Epithelial cell of proximal tubule (primary cell): ENCODE measurements at regions not wholly inside any gene's neighbourhood (a gene's known extent, or its start where the extent isn't known, plus 50 kb on each side); places are given as distances from the start of the nearest gene placed in this dataset.

Source experiments
- DNase-seq: peaks from one replicate; pipeline ENCODE4 v3.0.0-alpha.2; 2011; ENCODE audit warnings: low read depth
- H3K4me3 ChIP-seq: 2 replicates; pipeline ENCODE4 v1.5.1; 2011; ENCODE audit warnings: low read depth, mild to moderate bottlenecking, low read length
- CTCF ChIP-seq: conservative IDR thresholded peaks from 2 replicates; pipeline ENCODE4 v1.5.1; 2012; ENCODE audit warnings: low read depth, mild to moderate bottlenecking, low read length

GRCh38 chr10:33947544-33947943 lies 613.1 kb upstream of the NRP1 start:
- no peak for DNase-seq
- no peak overlapping the region for H3K4me3 ChIP-seq
- TF ChIP-seq CTCF = no peak

DNA sequence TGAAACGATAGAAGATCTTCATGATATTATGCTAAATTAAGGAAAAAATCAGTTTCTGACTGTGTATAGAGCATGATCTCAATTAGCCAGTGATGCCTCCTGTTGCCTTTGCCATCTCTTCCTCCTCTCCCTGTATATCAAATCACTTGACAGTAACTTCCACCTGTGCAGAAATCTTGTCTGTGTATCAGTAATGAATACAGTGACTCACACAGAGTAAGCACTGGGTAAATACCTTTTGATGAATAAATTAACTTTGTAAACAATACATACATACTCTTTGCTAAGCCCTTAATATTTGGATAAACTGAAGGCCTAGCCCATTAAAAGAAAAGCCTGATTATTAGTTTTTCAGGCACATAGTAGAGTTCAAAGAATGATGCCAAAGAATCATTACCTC lies 610.6 kb upstream of the NRP1 start:
- no peak overlapping the region for H3K4me3 ChIP-seq
- no peak for TF ChIP-seq CTCF
- no peak for DNase-seq

GRCh38 chr10:33942508-33942907 lies 608.0 kb upstream of the NRP1 start:
- TF ChIP-seq CTCF = no peak
- H3K4me3 ChIP-seq = no peak overlapping the region
- DNase-seq = no peak

DNA sequence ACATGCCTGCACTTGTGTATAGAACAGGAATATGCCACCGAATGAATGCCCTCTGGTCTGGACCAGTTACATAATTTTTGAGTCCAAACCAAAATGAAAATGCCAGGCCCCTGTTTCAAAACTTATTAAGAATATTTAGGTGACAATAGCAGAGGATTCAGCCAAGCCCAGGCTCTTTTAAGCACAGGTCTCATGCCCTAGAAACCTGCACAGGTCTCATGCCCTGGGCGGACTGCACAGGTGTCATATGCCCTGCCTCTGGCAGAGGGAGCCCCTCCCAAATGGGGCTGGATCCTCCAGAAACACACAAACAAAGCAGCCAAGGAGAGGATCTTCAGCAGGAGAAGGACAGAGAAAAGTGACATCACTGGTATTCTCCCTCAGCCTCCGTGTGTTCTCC lies 605.4 kb upstream of the NRP1 start:
- TF ChIP-seq CTCF = no peak
- no peak overlapping the region for H3K4me3 ChIP-seq
- DNase-seq = no peak

- DNase-seq = no peak
- no peak overlapping the region for H3K4me3 ChIP-seq
- TF ChIP-seq CTCF = no peak
Observed at GRCh38 chr10:33939410-33939809, 604.9 kb upstream of the NRP1 start.

DNA sequence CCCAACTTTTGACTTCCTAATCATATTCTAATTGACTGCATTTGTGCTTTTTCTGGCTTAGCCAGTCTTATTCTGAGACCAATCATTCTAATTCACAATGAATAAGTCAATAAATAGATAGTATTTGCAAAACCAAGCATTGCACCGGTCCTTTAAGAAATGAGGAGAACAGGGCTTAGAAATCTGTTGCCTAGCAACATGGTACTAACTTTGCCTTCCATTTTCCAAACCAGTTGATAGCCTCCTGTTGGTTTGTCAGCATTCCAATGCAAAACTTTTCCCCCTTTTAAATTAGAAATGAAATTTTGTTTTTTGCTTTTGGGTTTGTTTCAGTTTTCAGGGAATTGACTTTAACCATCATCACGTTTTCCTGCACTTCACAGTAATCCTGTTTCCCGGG lies 603.5 kb upstream of the NRP1 start:
- no peak overlapping the region for H3K4me3 ChIP-seq
- no peak for TF ChIP-seq CTCF
- DNase-seq = no peak

DNA sequence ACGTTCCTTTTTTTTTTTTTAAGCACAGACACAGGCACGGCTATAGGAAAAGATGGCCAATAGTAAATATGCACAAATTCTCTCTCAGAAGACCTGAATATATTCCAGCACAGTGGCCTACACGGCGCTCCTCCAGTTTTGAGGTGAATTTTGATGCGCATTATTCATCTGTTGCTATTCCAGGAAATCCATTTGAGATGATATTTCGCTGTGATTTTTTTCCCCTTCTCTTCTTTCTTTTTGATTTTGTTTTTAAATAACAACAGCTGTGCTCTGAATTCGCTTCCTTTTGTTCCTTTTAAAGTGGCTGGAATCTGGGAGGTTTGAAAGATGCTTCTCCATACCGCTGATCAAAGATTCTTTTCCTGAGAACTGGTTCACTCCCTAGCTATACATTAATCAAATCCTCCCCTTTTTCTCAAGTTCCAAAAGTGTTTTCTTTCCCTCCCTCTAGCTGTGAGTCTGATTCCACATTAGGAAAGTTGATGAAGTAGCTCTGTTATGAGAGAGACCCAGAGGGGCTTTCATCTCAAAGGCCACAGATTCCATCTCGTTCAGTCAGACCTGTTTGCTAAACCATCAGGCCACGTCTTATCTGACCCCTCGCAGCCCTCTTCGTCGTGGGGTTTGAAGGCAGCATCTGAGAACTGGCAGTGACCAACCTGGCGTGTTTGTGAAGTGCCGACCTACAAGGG lies 602.7 kb upstream of the NRP1 start:
- H3K4me3 ChIP-seq = no peak overlapping the region

More for the DNA sequence above, 602.7 kb upstream of the NRP1 start:
- no peak for TF ChIP-seq CTCF
- no peak for DNase-seq
